ENCODE measurements at regions not wholly inside any gene's neighbourhood (a gene's known extent, or its start where the extent isn't known, plus 50 kb on each side); places are given as distances from the start of the nearest gene placed in this dataset.

DNA sequence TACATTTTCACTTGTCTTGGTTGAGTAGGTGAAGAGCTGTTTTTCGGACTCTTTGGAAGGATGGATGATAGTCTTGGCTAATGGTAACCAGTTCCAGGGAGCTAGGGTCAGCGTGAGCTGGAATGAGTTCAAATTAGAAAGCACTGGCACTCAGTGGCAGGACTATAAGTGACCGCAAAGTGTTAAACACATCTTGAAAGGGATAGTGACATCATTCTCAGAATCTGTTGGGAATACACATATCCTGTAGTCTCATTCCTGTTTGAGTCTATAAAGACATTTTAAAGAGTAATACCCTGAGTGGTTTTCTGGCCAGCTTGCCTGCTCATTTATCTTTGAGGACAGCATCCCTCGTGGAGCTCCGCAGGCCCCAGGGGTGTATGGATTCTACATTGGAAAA, 56.7 kb upstream of the TMEM248 start:
- H3K4me3 ChIP-seq: no peak overlapping the region
- no peak overlapping the region for H3K27ac ChIP-seq
- intact Hi-C loops (cut with DNase I): no loop called here
- no peak for DNase-seq
- 73 to 87% methylated on average over 5 of the region's 5 CpGs for WGBS, 2 donors
- no peaks in the 10 kb centered on the region for H3K9me3 ChIP-seq
- peaks cover 0 to 65% (median 5%) of the 10 kb centered on the region in 3 donors for H3K36me3 ChIP-seq
- H3K4me1 ChIP-seq: peaks cover 0 to 23% (median 0%) of the 10 kb centered on the region in 3 donors
- TF ChIP-seq POLR2A (IDR thresholded peaks at IDR 0.05) (no peak), CTCF (IDR thresholded peaks at IDR 0.05) (no peak)
- no peaks in the 10 kb centered on the region for H3K27me3 ChIP-seq

DNA sequence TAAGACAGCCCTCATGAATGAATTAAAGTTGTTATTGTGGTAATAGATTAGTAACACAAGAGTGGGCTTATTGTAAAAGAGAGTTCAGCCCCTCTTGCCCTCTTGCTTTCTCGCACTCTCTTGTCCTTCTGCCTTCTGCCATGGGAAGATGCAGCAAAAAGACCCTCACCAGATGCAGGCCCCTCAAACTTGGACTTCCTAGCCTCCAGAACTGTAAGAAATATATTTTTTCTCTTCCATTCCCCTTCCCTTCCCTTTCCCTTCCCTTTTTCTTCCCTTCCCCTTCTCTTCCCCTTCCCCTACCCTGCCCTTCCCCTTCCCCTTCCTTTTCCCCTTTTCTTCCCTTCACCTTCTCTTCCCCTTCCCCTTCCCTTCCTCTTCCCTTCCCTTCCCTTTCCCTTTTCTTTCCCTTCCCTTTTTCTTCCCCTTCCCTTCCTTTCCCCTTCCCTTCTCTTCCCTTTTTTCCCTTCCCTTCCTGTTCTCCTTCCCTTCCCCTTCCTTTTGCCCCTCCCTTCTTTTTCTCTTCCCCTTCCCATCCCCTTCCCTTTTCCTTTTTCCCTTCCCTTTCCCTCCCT, 55.6 kb upstream of the TMEM248 start:
- peaks cover 0 to 15% (median 0%) of the 10 kb centered on the region in 3 donors for H3K4me1 ChIP-seq
- intact Hi-C loops (cut with DNase I): no loop called here
- peaks cover 0 to 62% (median 5%) of the 10 kb centered on the region in 3 donors for H3K36me3 ChIP-seq
- H3K27me3 ChIP-seq: no peaks in the 10 kb centered on the region
- H3K27ac ChIP-seq: no peak overlapping the region
- no peak overlapping the region for H3K4me3 ChIP-seq
- DNase-seq: no peak
- no peaks in the 10 kb centered on the region for H3K9me3 ChIP-seq
- 85 to 100% methylated on average over 1 of the region's 1 CpG for WGBS, 2 donors
- TF ChIP-seq POLR2A (IDR thresholded peaks at IDR 0.05): no peak
- TF ChIP-seq CTCF (IDR thresholded peaks at IDR 0.05): no peak

DNA sequence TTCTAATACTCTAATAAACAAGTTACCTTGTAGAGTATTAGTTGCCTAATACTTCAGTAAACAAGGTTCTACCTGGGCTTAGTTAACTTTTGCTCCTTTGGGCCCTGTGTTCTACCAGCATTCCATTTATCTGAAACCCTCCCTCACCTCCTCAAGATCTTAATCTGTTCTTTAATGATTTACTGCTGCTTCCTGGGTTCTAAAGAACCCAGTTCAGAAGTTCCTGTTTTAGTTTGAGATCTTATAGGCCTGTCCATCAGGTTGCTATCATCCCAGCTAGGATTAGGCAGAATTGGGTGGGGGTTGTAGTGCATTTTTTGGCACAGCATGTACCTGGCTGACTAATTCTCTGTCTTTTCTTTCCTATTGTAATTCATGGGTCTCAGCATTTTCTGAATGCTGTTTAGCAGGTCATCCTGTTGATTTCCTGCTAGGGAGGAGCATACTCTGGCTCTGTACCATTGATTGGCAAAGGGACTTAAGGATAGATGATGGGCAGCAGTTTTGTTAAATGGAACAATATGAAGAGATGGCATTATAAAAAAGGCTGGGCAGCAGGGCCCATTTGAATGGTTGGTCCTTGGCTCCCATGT, 53.7 kb upstream of the TMEM248 start:
- TF ChIP-seq CTCF (IDR thresholded peaks at IDR 0.05) (no peak), POLR2A (IDR thresholded peaks at IDR 0.05) (no peak)
- Histone ChIP-seq H3K4me3 (no peak overlapping the region), H3K9me3 (no peaks in the 10 kb centered on the region), H3K27ac (peak overlapping the region in 3 of 4 donors; percentile 34 to 62 (median 50)), H3K4me1 (peaks cover 0 to 15% (median 0%) of the 10 kb centered on the region in 3 donors), H3K36me3 (peaks cover 0 to 60% (median 0%) of the 10 kb centered on the region in 3 donors), H3K27me3 (no peaks in the 10 kb centered on the region)
- intact Hi-C loops (cut with DNase I): no loop called here
- no peak for DNase-seq

- H3K36me3 ChIP-seq: peaks cover 0 to 40% (median 0%) of the 10 kb centered on the region in 3 donors
- no peaks in the 10 kb centered on the region for H3K9me3 ChIP-seq
- peaks cover 0 to 15% (median 0%) of the 10 kb centered on the region in 3 donors for H3K4me1 ChIP-seq
- TF ChIP-seq CTCF (IDR thresholded peaks at IDR 0.05) (no peak), POLR2A (IDR thresholded peaks at IDR 0.05) (no peak)
- no peaks in the 10 kb centered on the region for H3K27me3 ChIP-seq
- no peak overlapping the region for H3K4me3 ChIP-seq
- H3K27ac ChIP-seq: no peak overlapping the region
- DNase-seq: no peak
- intact Hi-C loops (cut with DNase I): no loop called here
- 83 to 86% methylated on average over 5 of the region's 5 CpGs for WGBS, 2 donors
Observed at GRCh38 chr7:66869660-66870450, 51.2 kb upstream of the TMEM248 start.

GRCh38 chr7:66871076-66871475, 49.9 kb upstream of the TMEM248 start:
- intact Hi-C loops (cut with DNase I): no loop called here
- Histone ChIP-seq H3K4me3 (no peak overlapping the region), H3K27ac (no peak overlapping the region), H3K27me3 (no peaks in the 10 kb centered on the region), H3K36me3 (peaks cover 0 to 34% (median 0%) of the 10 kb centered on the region in 3 donors), H3K9me3 (no peaks in the 10 kb centered on the region), H3K4me1 (peaks cover 0 to 15% (median 0%) of the 10 kb centered on the region in 3 donors)
- no peak for TF ChIP-seq POLR2A (IDR thresholded peaks at IDR 0.05)
- no peak for TF ChIP-seq CTCF (IDR thresholded peaks at IDR 0.05)
- no peak for DNase-seq
- 74 to 81% methylated on average over 3 of the region's 3 CpGs for WGBS, 2 donors
